GM12875 (cell line): ENCODE measurements at regions not wholly inside any gene's neighbourhood (a gene's known extent, or its start where the extent isn't known, plus 50 kb on each side); places are given as distances from the start of the nearest gene placed in this dataset.

Source experiments
- H3K4me3 ChIP-seq: one replicate; pipeline ENCODE4 v1.5.1; 2011; ENCODE audit warnings: low read depth, low read length, control low read depth
- TF ChIP-seq, protein P1 (sequence below): IDR thresholded peaks from 2 replicates; pipeline ENCODE4 v1.5.1; 2011; ENCODE audit warnings: low read depth, mild to moderate bottlenecking, control low read depth, inconsistent platforms, low read length, moderate library complexity, borderline replicate concordance; ENCODE audit not compliant: insufficient read depth

DNA sequence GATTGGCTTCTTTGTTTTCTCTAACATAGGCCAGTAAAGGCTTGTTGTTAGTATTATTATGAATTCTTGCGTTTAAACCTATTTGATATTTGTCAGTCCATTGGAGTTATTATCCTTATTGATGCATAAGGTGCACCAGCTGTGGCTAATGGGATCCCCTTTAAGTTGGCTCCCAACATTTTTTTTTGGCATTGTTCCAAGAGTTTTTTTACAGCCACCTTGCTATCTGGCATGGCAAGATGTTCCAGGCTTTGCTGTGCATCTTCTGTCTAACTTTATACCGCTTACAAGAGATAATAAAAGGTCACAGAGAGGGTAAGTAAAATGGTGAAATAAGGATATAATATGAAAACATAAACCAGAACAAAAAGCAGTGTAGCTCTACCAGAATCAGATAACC, 157.5 kb upstream of the TACR1 start:
- H3K4me3 ChIP-seq: no peak overlapping the region
- TF ChIP-seq, protein P1, sequence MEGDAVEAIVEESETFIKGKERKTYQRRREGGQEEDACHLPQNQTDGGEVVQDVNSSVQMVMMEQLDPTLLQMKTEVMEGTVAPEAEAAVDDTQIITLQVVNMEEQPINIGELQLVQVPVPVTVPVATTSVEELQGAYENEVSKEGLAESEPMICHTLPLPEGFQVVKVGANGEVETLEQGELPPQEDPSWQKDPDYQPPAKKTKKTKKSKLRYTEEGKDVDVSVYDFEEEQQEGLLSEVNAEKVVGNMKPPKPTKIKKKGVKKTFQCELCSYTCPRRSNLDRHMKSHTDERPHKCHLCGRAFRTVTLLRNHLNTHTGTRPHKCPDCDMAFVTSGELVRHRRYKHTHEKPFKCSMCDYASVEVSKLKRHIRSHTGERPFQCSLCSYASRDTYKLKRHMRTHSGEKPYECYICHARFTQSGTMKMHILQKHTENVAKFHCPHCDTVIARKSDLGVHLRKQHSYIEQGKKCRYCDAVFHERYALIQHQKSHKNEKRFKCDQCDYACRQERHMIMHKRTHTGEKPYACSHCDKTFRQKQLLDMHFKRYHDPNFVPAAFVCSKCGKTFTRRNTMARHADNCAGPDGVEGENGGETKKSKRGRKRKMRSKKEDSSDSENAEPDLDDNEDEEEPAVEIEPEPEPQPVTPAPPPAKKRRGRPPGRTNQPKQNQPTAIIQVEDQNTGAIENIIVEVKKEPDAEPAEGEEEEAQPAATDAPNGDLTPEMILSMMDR: no peak

DNA sequence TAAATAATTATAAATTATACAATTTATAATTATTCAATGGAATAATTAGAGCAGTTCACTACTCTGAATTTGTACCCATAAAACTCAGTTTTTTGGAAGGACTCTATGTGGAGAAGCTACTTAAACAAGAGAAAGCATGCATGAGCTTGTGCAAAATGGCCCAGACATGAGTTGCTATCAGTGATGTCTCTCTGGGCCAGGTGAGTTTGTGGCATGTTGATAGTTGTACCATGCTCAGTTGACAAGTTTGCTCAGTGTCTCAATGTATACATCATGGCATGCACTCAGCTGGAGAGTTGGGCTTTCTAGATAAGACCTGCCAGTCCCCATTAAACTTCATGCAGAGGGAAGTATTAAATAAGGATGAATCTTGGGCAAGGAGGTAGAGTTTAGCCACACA, 153.8 kb upstream of the TACR1 start:
- TF ChIP-seq, protein P1: no peak
- no peak overlapping the region for H3K4me3 ChIP-seq

DNA sequence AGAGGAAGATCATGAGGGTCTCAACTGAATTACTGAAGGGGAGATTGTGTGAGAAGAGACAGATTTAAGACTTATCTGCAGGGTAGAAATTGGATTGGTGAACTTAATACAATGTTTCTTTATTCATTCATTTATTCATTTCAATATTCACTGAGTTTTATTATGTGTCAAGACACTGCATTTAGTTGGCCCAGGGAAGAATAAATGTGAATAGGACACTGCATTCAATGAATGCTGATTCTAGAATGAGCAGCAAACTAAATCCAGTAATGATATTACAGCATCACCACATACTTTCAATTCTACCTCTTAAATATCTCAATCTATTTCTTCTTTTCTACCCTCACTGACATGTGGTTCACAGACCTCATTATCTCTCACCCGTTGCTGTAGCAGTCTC, 149.0 kb upstream of the TACR1 start:
- no peak overlapping the region for H3K4me3 ChIP-seq
- TF ChIP-seq, protein P1: no peak

DNA sequence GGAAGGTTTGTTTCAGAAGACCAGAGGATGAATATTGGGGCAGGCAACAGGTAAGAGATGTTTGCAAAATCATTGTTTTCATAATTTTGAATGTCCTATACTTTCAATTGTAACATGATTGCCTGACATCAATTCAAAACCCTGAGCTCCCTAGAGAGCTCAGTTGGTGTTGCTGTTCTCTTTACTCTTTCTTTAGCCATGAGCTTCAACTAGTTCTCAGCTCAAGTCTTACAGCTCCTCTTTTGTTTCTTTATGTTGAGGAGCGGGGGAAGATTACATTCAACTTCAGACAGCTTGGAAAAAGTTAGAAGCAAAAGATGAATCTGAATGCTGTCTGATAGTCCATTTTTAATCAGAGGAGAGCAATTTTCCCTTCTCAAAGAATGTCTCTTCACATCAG, 144.8 kb upstream of the TACR1 start:
- TF ChIP-seq, protein P1: no peak
- H3K4me3 ChIP-seq: no peak overlapping the region

DNA sequence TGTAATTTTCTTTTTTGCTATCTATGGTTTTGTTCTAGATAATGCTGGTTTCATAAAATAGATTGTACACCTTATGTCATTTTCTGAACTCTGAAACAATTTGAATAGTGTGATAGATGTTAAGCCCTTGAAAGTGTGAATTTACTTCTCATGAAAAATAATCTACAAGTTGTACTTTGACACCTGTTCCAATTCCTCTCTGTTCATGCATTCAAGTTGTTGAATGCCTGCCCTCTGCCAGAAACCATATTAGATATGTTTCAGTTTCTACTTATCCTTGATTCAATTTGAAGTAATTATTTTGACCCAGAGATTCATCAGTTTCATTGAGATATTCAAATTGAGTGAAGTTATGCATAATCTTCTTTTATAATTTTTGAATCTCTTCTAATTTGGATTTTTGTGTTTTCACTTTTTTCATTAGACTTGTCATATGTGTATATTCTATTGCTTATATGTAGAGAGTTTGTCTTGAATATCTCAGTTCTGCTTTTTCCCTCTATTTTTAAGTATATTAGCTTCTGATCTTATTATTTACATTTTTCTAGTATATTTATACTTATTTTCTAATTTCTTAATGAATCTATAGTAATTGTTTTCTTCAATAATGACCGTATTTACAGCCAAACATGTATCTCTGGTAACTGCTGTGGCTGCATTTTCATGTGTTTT, 143.3 kb upstream of the TACR1 start:
- TF ChIP-seq, protein P1: no peak

DNA sequence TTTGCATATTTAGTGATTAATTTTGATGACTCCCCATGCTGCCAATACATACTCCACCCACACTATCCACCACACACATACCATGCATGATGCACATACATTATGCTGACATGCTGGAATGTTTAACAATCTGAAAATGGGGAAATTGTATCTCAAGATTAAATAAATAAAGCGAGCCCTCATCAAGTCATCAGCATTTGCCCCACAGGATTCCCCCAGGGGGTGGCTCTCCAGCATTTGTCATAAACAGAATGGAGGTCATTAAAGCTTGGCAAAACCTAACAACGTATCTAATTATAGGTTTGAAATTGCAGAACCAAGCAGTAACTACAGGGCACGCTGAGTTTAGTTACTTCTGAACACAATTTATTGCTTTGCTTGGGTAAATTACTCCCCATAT, 141.2 kb upstream of the TACR1 start:
- H3K4me3 ChIP-seq: no peak overlapping the region
- TF ChIP-seq, protein P1: no peak

More for the DNA sequence above, 143.3 kb upstream of the TACR1 start:
- H3K4me3 ChIP-seq: no peak overlapping the region

DNA sequence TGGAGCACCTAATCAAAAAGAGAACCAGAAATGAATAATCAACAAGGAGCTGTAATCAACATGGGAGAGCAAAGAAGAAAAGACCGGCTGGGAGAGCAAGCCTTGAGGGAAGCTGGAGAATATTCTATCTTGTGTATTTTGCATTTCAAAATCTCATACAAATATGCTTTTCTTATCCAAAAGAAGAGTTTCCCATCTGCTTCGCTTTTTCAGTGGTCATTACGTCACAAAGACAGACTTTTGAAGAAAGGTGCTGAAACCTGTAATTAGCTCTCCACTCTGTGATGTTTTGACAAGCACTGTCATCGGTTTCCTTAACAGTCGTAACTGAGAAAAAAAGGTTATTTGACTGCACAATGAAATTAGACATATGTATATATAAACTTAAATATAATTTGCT, 139.1 kb upstream of the TACR1 start:
- H3K4me3 ChIP-seq: no peak overlapping the region
- TF ChIP-seq, protein P1: no peak
